Body of pancreas (tissue), 4 donors: ENCODE measurements at regions not wholly inside any gene's neighbourhood (a gene's known extent, or its start where the extent isn't known, plus 50 kb on each side); places are given as distances from the start of the nearest gene placed in this dataset.

ENCODE experiments used
- ATAC-seq: fragments of 150-250 bp; one replicate; pipeline ENCODE4 v1.9.1; 2016
- DNase-seq, 4 donors: peaks; one replicate each; pipeline ENCODE4 v3.0.0-alpha.2; 2019
- H3K27ac ChIP-seq, 4 donors: fragments of 200-600 bp; sonication (generic); 1 replicate in 3 of 4; 2 replicates in 1 of 4; pipeline versions ENCODE4 v1.5.1 to v1.6.1; 2016 to 2019; ENCODE audit warnings: mild to moderate bottlenecking in 1 of 4, mixed read lengths in 1 of 4, moderate library complexity in 1 of 4
- H3K27me3 ChIP-seq, 2 donors: fragments of 200-600 bp; sonication (generic); one replicate each; pipeline ENCODE4 v1.6.0; 2016; ENCODE audit warnings: mild to moderate bottlenecking in 1 of 2
- H3K36me3 ChIP-seq, 2 donors: fragments of 200-600 bp; sonication (generic); replicated peaks in 1 of 2; 2 replicates each; pipeline ENCODE4 v1.5.1; 2016; ENCODE audit warnings: low read depth in 2 of 2; ENCODE audit not compliant: insufficient read depth in 1 of 2
- H3K4me1 ChIP-seq: fragments of 200-600 bp; sonication (generic); one replicate; pipeline ENCODE4 v1.6.0; 2016
- H3K4me3 ChIP-seq, 2 donors: fragments of 200-600 bp; sonication (generic); 1 replicate in 1 of 2; 2 replicates in 1 of 2; pipeline ENCODE4 v1.5.1; 2016 to 2019
- H3K9me3 ChIP-seq, 3 donors: fragments of 200-600 bp; sonication (generic); 1 replicate in 2 of 3; 2 replicates in 1 of 3; pipeline ENCODE4 v1.5.1; 2016
- POLR2A ChIP-seq, 3 donors: fragments of 450-650 bp; IDR thresholded peaks; one replicate each; pipeline ENCODE4 v1.6.1; 2016; ENCODE audit warnings: antibody characterized with exemption in 3 of 3, mild to moderate bottlenecking in 2 of 3
- WGBS, 2 donors: methylation state at CpG; one replicate each; pipeline ENCODE4 v1.1.5; 2017; 5-methylcytosine and 5-hydroxymethylcytosine counted together
- intact Hi-C: fragments of 100-400 bp; cut with DNase I; formaldehyde crosslinking; loops from one replicate; pipeline ENCODE4 v1.15.1; 2023
- TF ChIP-seq, protein P1 (sequence below), 7 experiments: fragments of 450-650 bp in 4 of 7; fragments of 200-600 bp in 3 of 7; sonication (generic) in 3 of 7; IDR thresholded peaks; one replicate each; pipeline ENCODE4 v1.5.1; 2016 to 2019; ENCODE audit warnings: antibody characterized with exemption in 7 of 7

DNA sequence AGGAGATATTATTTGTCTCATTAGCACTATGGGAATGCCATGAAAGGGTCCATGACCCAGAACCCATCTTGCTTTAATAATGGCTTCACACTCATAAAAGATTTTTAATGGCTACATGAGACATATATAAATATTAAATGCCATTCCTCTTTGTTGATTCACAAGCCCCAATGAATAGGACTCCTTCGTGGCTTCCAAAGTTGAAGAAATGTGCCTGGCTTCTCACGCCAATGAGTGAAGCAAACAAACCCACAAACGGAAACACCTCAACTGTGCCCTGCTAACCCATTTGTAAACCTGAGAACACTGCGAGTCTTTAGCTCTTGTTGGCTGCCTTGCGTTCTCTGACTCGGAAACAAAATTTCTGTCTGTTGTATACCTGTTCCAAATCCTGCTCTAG is 381.7 kb upstream of the DDHD1 start:
- Histone ChIP-seq H3K4me1 (no peaks in the 10 kb centered on the region), H3K9me3 (no peaks in the 10 kb centered on the region), H3K4me3 (no peak overlapping the region), H3K27ac (no peak overlapping the region), H3K36me3 (no peaks in the 10 kb centered on the region), H3K27me3 (no peaks in the 10 kb centered on the region)
- TF ChIP-seq POLR2A (IDR thresholded peaks at IDR 0.05), result no peak
- TF ChIP-seq, protein P1, sequence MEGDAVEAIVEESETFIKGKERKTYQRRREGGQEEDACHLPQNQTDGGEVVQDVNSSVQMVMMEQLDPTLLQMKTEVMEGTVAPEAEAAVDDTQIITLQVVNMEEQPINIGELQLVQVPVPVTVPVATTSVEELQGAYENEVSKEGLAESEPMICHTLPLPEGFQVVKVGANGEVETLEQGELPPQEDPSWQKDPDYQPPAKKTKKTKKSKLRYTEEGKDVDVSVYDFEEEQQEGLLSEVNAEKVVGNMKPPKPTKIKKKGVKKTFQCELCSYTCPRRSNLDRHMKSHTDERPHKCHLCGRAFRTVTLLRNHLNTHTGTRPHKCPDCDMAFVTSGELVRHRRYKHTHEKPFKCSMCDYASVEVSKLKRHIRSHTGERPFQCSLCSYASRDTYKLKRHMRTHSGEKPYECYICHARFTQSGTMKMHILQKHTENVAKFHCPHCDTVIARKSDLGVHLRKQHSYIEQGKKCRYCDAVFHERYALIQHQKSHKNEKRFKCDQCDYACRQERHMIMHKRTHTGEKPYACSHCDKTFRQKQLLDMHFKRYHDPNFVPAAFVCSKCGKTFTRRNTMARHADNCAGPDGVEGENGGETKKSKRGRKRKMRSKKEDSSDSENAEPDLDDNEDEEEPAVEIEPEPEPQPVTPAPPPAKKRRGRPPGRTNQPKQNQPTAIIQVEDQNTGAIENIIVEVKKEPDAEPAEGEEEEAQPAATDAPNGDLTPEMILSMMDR (IDR thresholded peaks at IDR 0.05), result no peak
- DNase-seq (no peak), ATAC-seq (no peak)
- intact Hi-C loops, result no loop called here
- WGBS, 2 donors, result 64 to 74% methylated on average over 6 of the region's 6 CpGs

DNA sequence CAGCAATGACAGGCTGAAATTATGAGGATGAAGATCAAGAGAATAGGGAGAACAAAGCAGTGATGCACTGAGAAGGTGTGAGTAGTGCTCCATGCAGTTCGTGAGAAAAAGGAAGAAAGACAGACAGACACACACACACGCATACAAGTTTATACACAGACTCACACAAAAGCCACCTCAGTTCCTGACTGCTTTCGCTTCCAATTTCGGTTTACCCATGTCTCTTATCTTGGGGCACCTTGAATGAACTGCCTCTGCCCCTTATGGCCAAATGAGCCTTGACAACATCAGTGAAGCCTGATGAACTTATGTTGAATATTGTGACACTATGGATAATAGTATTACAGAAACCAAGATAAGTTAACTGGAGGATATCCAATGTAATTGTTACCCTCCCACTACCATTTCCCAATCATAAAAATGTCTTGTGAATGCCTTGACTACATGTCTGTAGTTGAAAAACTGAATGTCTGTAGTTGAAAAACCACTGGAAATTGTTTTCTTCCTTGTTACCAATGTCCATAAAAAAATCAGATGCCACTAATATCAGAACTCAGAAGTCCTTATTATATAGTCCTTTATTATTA is 380.4 kb upstream of the DDHD1 start:
- Histone ChIP-seq H3K27ac (no peak overlapping the region), H3K4me1 (no peaks in the 10 kb centered on the region), H3K4me3 (no peak overlapping the region), H3K9me3 (no peaks in the 10 kb centered on the region), H3K27me3 (no peaks in the 10 kb centered on the region), H3K36me3 (no peaks in the 10 kb centered on the region)
- DNase-seq (no peak), ATAC-seq (no peak)
- 52 to 55% methylated on average over 4 of the region's 4 CpGs for WGBS, 2 donors
- intact Hi-C loops, result no loop called here
- TF ChIP-seq, protein P1 (IDR thresholded peaks at IDR 0.05), result no peak
- TF ChIP-seq POLR2A (IDR thresholded peaks at IDR 0.05), result no peak

DNA sequence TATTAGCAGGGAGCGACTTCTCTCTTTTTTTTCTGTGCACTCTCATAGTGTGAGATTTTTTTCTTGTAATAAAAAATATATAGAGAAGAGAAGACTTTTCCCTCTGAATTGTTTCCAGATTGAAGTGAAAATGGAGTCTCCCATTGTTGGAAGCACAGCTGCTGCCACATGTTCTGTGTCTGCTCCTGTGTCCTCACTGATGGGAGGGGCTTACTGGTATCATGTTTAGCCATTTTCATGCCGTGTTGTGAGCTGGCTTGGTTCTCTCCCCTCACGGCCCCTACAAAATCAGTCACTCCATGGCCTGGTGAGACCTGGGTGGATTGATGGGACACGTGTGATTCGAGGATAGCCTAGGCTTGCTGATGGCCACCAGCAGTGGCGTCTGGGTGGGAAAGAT is 379.7 kb upstream of the DDHD1 start:
- DNase-seq (no peak), ATAC-seq (no peak)
- H3K27me3 ChIP-seq, result no peaks in the 10 kb centered on the region
- no peaks in the 10 kb centered on the region for H3K9me3 ChIP-seq
- H3K4me1 ChIP-seq, result no peaks in the 10 kb centered on the region
- H3K27ac ChIP-seq, result no peak overlapping the region
- TF ChIP-seq POLR2A (IDR thresholded peaks at IDR 0.05), result no peak
- TF ChIP-seq, protein P1 (IDR thresholded peaks at IDR 0.05), result no peak
- H3K4me3 ChIP-seq, result no peak overlapping the region
- intact Hi-C loops, result no loop called here
- WGBS, 2 donors, result 69 to 77% methylated on average over 6 of the region's 6 CpGs
- no peaks in the 10 kb centered on the region for H3K36me3 ChIP-seq

DNA sequence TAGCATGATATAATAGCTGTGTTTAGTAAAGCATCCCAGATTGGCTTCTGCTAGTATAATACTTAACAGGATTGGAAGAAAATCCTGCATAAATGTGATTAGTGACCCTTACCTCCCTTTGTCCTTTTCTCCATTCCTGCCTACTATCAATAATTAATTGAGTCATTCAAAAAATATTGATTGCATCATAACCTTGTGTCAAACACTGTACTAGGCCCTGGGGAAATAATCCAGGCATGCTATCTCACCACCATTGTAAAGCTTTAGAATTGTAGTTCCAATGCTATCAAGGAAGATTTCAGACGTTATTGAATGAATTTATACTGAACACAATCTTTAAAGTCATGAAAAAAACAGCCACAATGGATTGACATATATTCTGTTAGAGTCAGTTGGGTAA is 378.6 kb upstream of the DDHD1 start:
- ATAC-seq, result no peak

DNA sequence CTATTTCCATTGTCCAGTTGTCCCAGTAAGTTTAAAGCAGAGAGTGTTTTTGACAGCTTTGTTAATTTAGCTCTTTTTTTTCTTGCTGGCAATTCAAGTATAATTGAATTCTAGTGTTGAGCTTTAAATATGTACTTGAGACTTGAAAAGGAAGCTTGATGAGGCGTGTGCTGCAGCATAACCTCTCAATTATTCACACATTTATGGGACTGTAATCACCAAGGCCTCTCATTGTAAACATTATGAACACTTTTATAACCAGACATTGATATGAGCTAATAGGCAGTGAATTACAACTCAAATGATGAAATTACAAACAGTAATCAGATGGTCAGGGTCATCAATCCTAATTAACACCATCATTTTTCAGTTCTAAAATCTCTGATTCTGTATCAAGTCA is 378.0 kb upstream of the DDHD1 start:
- H3K4me3 ChIP-seq, result no peak overlapping the region
- WGBS, 2 donors, result 76 to 86% methylated on average over 1 of the region's 1 CpG
- intact Hi-C loops, result no loop called here
- H3K9me3 ChIP-seq, result no peaks in the 10 kb centered on the region
- H3K36me3 ChIP-seq, result no peaks in the 10 kb centered on the region
- no peak for ATAC-seq
- no peaks in the 10 kb centered on the region for H3K4me1 ChIP-seq
- TF ChIP-seq POLR2A (IDR thresholded peaks at IDR 0.05), result no peak
- TF ChIP-seq, protein P1 (IDR thresholded peaks at IDR 0.05), result no peak
- DNase-seq, result no peak
- H3K27me3 ChIP-seq, result no peaks in the 10 kb centered on the region
- H3K27ac ChIP-seq, result no peak overlapping the region

More for the DNA sequence above, 378.6 kb upstream of the DDHD1 start:
- Histone ChIP-seq H3K27ac (no peak overlapping the region), H3K9me3 (no peaks in the 10 kb centered on the region), H3K4me3 (no peak overlapping the region), H3K4me1 (no peaks in the 10 kb centered on the region), H3K36me3 (no peaks in the 10 kb centered on the region), H3K27me3 (no peaks in the 10 kb centered on the region)
- intact Hi-C loops, result no loop called here
- DNase-seq, result no peak
- TF ChIP-seq, protein P1 (IDR thresholded peaks at IDR 0.05), result no peak
- TF ChIP-seq POLR2A (IDR thresholded peaks at IDR 0.05), result no peak
- 39 to 42% methylated on average over 1 of the region's 1 CpG for WGBS, 2 donors
